Neuronal stem cell (in vitro differentiated cells): ENCODE measurements at regions not wholly inside any gene's neighbourhood (a gene's known extent, or its start where the extent isn't known, plus 50 kb on each side); places are given as distances from the start of the nearest gene placed in this dataset.

Experiments used
- DNase-seq: peaks from one replicate; pipeline ENCODE4 v3.0.0-alpha.2; 2013; ENCODE audit warnings: low spot score
- H2AFZ ChIP-seq: one replicate; pipeline ENCODE4 v1.6.1; 2013; ENCODE audit warnings: mild to moderate bottlenecking, low read length, inconsistent platforms
- H2AK5ac ChIP-seq: 2 replicates; pipeline ENCODE4 v1.6.1; 2013; ENCODE audit warnings: low read depth, mild to moderate bottlenecking, inconsistent platforms, low read length, moderate library complexity, mixed read lengths
- H2BK120ac ChIP-seq: 2 replicates; pipeline ENCODE4 v1.6.1; 2013; ENCODE audit warnings: low read depth, mild to moderate bottlenecking, inconsistent platforms, low read length, moderate library complexity, mixed read lengths
- H2BK12ac ChIP-seq: one replicate; pipeline ENCODE4 v1.6.1; 2013; ENCODE audit warnings: low read length, inconsistent platforms
- H2BK15ac ChIP-seq: 2 replicates; pipeline ENCODE4 v1.6.1; 2013; ENCODE audit warnings: mild to moderate bottlenecking, low read length, inconsistent platforms, mixed read lengths
- H2BK5ac ChIP-seq: one replicate; pipeline ENCODE4 v1.6.1; 2013; ENCODE audit warnings: inconsistent platforms, mild to moderate bottlenecking, low read length, moderate library complexity
- H3K14ac ChIP-seq: one replicate; pipeline ENCODE4 v1.6.1; 2013; ENCODE audit warnings: low read length, inconsistent platforms
- H3K18ac ChIP-seq: 2 replicates; pipeline ENCODE4 v1.6.1; 2013; ENCODE audit warnings: low read length, inconsistent platforms
- H3K23ac ChIP-seq: 2 replicates; pipeline ENCODE4 v1.6.1; 2013; ENCODE audit warnings: low read depth, mild to moderate bottlenecking, mixed read lengths, low read length, inconsistent platforms; ENCODE audit not compliant: poor library complexity
- H3K27ac ChIP-seq: replicated peaks from 3 replicates; pipeline ENCODE4 v1.5.1; 2013; ENCODE audit warnings: low read length, inconsistent platforms
- H3K27me3 ChIP-seq, 3 experiments: 2 replicates each; pipeline ENCODE4 v1.6.1; 2013; ENCODE audit warnings: low read length in 3 of 3, mild to moderate bottlenecking in 2 of 3, inconsistent platforms in 1 of 3, low read depth in 1 of 3, mixed read lengths in 1 of 3, moderate library complexity in 1 of 3; ENCODE audit not compliant: control insufficient read depth in 3 of 3, insufficient read depth in 3 of 3
- H3K36me3 ChIP-seq, 2 donors: replicated peaks in 1 of 2; 2 replicates each; pipeline ENCODE4 v1.6.1; 2013; ENCODE audit warnings: low read length in 2 of 2; ENCODE audit not compliant: control insufficient read depth in 2 of 2, insufficient read depth in 2 of 2
- H3K4ac ChIP-seq: 2 replicates; pipeline ENCODE4 v1.6.1; 2013; ENCODE audit warnings: inconsistent platforms, mild to moderate bottlenecking, low read length, moderate library complexity
- H3K4me1 ChIP-seq, 2 donors: 1 replicate in 1 of 2; 2 replicates in 1 of 2; pipeline ENCODE4 v1.6.1; 2013; ENCODE audit warnings: low read length in 2 of 2, low read depth in 1 of 2; ENCODE audit not compliant: control insufficient read depth in 2 of 2, insufficient read depth in 1 of 2
- H3K4me2 ChIP-seq: one replicate; pipeline ENCODE4 v1.6.1; 2013; ENCODE audit warnings: mild to moderate bottlenecking, low read length, inconsistent platforms; ENCODE audit not compliant: insufficient read depth, poor library complexity, severe bottlenecking
- H3K4me3 ChIP-seq, 2 donors: 2 replicates each; pipeline ENCODE4 v1.5.1; 2013; ENCODE audit warnings: low read length in 2 of 2, mild to moderate bottlenecking in 2 of 2, inconsistent platforms in 1 of 2, moderate library complexity in 1 of 2
- H3K79me1 ChIP-seq: one replicate; pipeline ENCODE4 v1.6.1; 2013; ENCODE audit warnings: low read depth, mild to moderate bottlenecking, inconsistent platforms, low read length, moderate library complexity
- H3K9ac ChIP-seq: one replicate; pipeline ENCODE4 v1.6.1; 2013; ENCODE audit warnings: mild to moderate bottlenecking, low read depth, low read length, inconsistent platforms; ENCODE audit not compliant: poor library complexity
- H3K9me3 ChIP-seq, 2 donors: replicated peaks in 1 of 2; 2 replicates each; pipeline versions ENCODE3 to v1.6.1; 2013; ENCODE audit warnings: low read length in 2 of 2, mild to moderate bottlenecking in 2 of 2, inconsistent platforms in 1 of 2, low read depth in 1 of 2, mixed read lengths in 1 of 2, moderate library complexity in 1 of 2; ENCODE audit not compliant: control insufficient read depth in 2 of 2, insufficient read depth in 1 of 2
- H4K8ac ChIP-seq: one replicate; pipeline ENCODE4 v1.6.1; 2013; ENCODE audit warnings: low read depth, mild to moderate bottlenecking, inconsistent platforms, low read length, moderate library complexity
- H4K91ac ChIP-seq: one replicate; pipeline ENCODE4 v1.6.1; 2013; ENCODE audit warnings: low read length, low read depth, mild to moderate bottlenecking, inconsistent platforms; ENCODE audit not compliant: poor library complexity
- WGBS, 2 donors: extraction: QIAGEN DNeasy Blood & Tissue Kit; methylation state at CpG; one replicate each; pipeline ENCODE4 v1.1.7; 2013; ENCODE audit warnings: missing lambda C conversion rate in 2 of 2, mixed read lengths in 1 of 2; ENCODE audit not compliant: insufficient read length in 2 of 2, insufficient replicate concordance in 1 of 2; ENCODE audit errors: extremely low coverage in 2 of 2; 5-methylcytosine and 5-hydroxymethylcytosine counted together

DNA sequence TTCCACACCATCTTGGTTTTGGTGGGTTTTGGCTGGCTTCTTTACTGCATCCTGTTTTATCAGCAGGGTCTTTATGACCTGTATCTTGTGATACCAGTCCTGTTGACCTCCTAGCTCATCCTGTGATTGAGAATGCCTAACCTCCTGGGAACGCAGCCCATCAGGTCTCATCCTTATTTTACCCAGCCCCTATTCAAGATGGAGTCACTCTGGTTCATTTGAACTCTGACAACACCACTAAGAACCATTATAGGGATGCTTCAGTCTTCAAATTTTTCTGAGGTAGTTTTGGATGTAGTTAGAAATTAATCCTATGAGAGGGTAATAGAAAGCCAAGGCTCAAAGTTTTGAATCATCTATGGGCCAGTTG is 287.8 kb upstream of the SLC39A10 start:
- Histone ChIP-seq H2AFZ (no peak overlapping the region), H3K9ac (no peak overlapping the region), H3K27me3 (no peaks in the 10 kb centered on the region), H4K8ac (no peak overlapping the region), H2BK15ac (no peak overlapping the region), H2BK12ac (no peak overlapping the region), H3K27ac (no peak overlapping the region), H3K14ac (no peak overlapping the region), H3K79me1 (no peaks in the 10 kb centered on the region), H2BK120ac (no peak overlapping the region), H3K4me2 (no peak overlapping the region), H2AK5ac (no peak overlapping the region), H3K36me3 (no peaks in the 10 kb centered on the region), H3K9me3 (no peaks in the 10 kb centered on the region), H2BK5ac (no peak overlapping the region), H3K23ac (no peak overlapping the region), H4K91ac (no peak overlapping the region), H3K4ac (no peak overlapping the region), H3K4me1 (no peaks in the 10 kb centered on the region), H3K18ac (no peak overlapping the region), H3K4me3 (no peak overlapping the region)
- no peak for DNase-seq
- WGBS, 2 donors = no CpG with 5 or more reads among the region's 1 CpG

DNA sequence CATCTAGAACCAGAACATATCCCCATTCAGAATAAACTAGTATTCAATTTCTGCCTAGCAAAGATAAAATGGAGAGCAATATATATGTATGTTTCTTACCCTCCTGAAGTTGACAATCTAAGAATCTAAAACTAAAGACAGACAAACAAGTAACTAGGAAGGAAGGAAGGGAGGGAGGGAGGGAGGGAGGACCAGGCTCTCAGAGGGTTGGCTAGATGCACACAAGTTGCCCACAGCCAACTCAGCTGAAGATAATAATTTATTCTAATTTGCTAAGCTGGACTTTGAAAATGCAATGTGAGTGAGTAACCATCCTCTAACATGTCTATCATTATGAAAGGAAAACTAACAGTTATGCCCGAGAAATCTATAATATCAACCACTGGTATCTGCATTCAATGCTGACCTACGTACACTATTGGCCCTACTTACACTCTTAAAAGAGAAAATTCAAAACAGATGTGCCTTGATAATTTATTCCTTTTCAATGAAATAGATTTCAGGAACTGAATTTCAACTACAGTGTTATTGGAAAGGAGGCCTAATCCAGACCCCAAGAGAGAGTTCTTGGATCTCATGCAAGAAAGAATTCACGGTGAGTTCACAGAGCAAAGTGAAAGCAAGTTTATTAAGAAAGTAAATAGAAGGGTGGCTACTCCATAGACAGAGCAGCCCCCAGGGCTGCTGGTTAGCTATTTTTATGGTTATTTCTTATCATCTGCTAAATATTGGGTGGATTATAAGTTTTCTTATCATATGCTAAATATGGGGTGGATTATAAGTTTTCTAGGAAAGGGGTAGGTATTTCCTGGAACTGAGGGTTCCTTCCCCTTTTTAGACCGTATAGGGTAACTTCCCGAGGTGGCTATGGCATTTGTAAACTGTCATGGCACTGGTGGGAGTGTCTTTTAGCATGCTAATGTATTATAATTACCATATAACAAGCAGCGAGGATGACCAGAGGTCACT is 288.5 kb upstream of the SLC39A10 start:
- no CpG with 5 or more reads among the region's 6 CpGs for whole genome bisulfite sequencing, 2 donors

GRCh38 chr2:195367809-195368208 is 289.2 kb upstream of the SLC39A10 start:
- no peak overlapping the region for H3K4me2 ChIP-seq
- H3K79me1 ChIP-seq = no peaks in the 10 kb centered on the region
- H3K4me3 ChIP-seq = no peak overlapping the region
- H4K8ac ChIP-seq = no peak overlapping the region
- H2BK15ac ChIP-seq = no peak overlapping the region
- H3K14ac ChIP-seq = no peak overlapping the region
- no peak overlapping the region for H3K9ac ChIP-seq
- no peak overlapping the region for H2AFZ ChIP-seq
- no peak overlapping the region for H4K91ac ChIP-seq
- no peaks in the 10 kb centered on the region for H3K36me3 ChIP-seq
- WGBS, 2 donors = no CpG with 5 or more reads among the region's 2 CpGs
- DNase-seq = no peak
- no peak overlapping the region for H3K27ac ChIP-seq
- H3K4ac ChIP-seq = no peak overlapping the region
- no peak overlapping the region for H3K23ac ChIP-seq
- H2BK5ac ChIP-seq = no peak overlapping the region
- H3K18ac ChIP-seq = no peak overlapping the region
- no peaks in the 10 kb centered on the region for H3K4me1 ChIP-seq
- H3K27me3 ChIP-seq = no peaks in the 10 kb centered on the region
- H2AK5ac ChIP-seq = no peak overlapping the region
- no peak overlapping the region for H2BK12ac ChIP-seq
- H3K9me3 ChIP-seq = no peaks in the 10 kb centered on the region
- H2BK120ac ChIP-seq = no peak overlapping the region

More for the DNA sequence above, 288.5 kb upstream of the SLC39A10 start:
- H3K18ac ChIP-seq = no peak overlapping the region
- H3K79me1 ChIP-seq = no peaks in the 10 kb centered on the region
- no peak overlapping the region for H3K9ac ChIP-seq
- no peak overlapping the region for H4K91ac ChIP-seq
- no peak overlapping the region for H2BK15ac ChIP-seq
- no peak overlapping the region for H3K4ac ChIP-seq
- no peak overlapping the region for H2BK12ac ChIP-seq
- DNase-seq = no peak
- no peaks in the 10 kb centered on the region for H3K9me3 ChIP-seq
- no peaks in the 10 kb centered on the region for H3K36me3 ChIP-seq
- no peak overlapping the region for H3K23ac ChIP-seq
- no peak overlapping the region for H2AFZ ChIP-seq
- no peak overlapping the region for H2AK5ac ChIP-seq
- H3K4me2 ChIP-seq = no peak overlapping the region
- no peak overlapping the region for H3K27ac ChIP-seq
- H3K14ac ChIP-seq = no peak overlapping the region
- no peak overlapping the region for H2BK120ac ChIP-seq
- no peak overlapping the region for H2BK5ac ChIP-seq
- H3K4me3 ChIP-seq = no peak overlapping the region
- H3K27me3 ChIP-seq = no peaks in the 10 kb centered on the region
- no peaks in the 10 kb centered on the region for H3K4me1 ChIP-seq
- no peak overlapping the region for H4K8ac ChIP-seq

GRCh38 chr2:195364015-195364965 is 292.7 kb upstream of the SLC39A10 start:
- WGBS, 2 donors = no CpG with 5 or more reads among the region's 5 CpGs
- no peak overlapping the region for H3K14ac ChIP-seq

More at GRCh38 chr2:195364015-195364965, 292.7 kb upstream of the SLC39A10 start:
- Histone ChIP-seq H3K4me1 (no peaks in the 10 kb centered on the region), H3K27ac (no peak overlapping the region), H2BK15ac (no peak overlapping the region), H3K27me3 (no peaks in the 10 kb centered on the region), H2BK5ac (no peak overlapping the region), H2AFZ (no peak overlapping the region), H4K91ac (no peak overlapping the region), H4K8ac (no peak overlapping the region), H3K9ac (no peak overlapping the region), H2BK12ac (no peak overlapping the region), H3K4ac (no peak overlapping the region), H3K4me2 (no peak overlapping the region), H3K4me3 (no peak overlapping the region), H2BK120ac (no peak overlapping the region), H2AK5ac (no peak overlapping the region), H3K9me3 (no peaks in the 10 kb centered on the region), H3K36me3 (no peaks in the 10 kb centered on the region), H3K23ac (no peak overlapping the region), H3K18ac (no peak overlapping the region), H3K79me1 (no peaks in the 10 kb centered on the region)
- DNase-seq = no peak
